ENCODE measurements at regions not wholly inside any gene's neighbourhood (a gene's known extent, or its start where the extent isn't known, plus 50 kb on each side); places are given as distances from the start of the nearest gene placed in this dataset.

DNA sequence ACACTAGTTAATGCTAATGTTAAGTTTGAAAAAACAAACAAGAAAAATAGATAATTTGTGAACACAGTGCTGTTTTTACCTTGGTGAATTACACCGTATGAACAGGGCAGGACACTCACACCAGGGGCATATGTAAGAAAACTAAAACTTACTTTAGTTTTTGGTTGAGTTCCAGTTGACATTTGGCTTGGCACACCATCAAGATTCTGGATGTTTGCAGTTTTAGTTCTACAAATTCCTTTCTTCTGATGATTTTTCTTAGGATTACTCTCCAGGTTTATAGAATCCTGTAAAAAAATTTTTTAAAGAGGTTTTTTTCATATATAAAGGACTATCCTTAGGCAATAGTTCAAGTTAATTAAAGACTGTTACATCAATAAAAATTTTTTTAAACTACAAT, 238.5 kb upstream of the STARD13 start:
- 0 out of 2 replicates have a peak overlapping the region, but pooled peaks have one; percentile 16 for H4K91ac ChIP-seq (ENCODE audit: insufficient read depth, low read depth, low read length)
- H3K9me3 ChIP-seq (ENCODE audit: control insufficient read depth, insufficient read depth, low read length), result no peaks in the 10 kb centered on the region
- BruUV-seq (replicated peaks), result no TSS peak
- 0 out of 4 replicates have a peak overlapping the region, but pooled peaks have one; percentile 29 to 36 for H4K8ac ChIP-seq (ENCODE audit: low read depth in 2 of 2, low read length in 2 of 2)
- H3K27me3 ChIP-seq (ENCODE audit: control insufficient read depth, insufficient read depth, low read length), result no peaks in the 10 kb centered on the region
- dilution Hi-C loops (cut with HindIII; ENCODE audit: low sequenced_read_pairs, unreplicated experiment), result no loop called here
- no peak overlapping the region for H2AFZ ChIP-seq (replicated peaks; ENCODE audit: low read length, poor library complexity)
- peak; percentile 92 for DNase-seq
- no peak overlapping the region for H4K5ac ChIP-seq (ENCODE audit: low read depth, low read length)
- TF ChIP-seq FOS (IDR thresholded peaks at IDR 0.05; ENCODE audit: low read depth, low read length), result no peak
- no peak for TF ChIP-seq RAD21 (IDR thresholded peaks at IDR 0.05; ENCODE audit: low read length)
- TF ChIP-seq, protein P1, sequence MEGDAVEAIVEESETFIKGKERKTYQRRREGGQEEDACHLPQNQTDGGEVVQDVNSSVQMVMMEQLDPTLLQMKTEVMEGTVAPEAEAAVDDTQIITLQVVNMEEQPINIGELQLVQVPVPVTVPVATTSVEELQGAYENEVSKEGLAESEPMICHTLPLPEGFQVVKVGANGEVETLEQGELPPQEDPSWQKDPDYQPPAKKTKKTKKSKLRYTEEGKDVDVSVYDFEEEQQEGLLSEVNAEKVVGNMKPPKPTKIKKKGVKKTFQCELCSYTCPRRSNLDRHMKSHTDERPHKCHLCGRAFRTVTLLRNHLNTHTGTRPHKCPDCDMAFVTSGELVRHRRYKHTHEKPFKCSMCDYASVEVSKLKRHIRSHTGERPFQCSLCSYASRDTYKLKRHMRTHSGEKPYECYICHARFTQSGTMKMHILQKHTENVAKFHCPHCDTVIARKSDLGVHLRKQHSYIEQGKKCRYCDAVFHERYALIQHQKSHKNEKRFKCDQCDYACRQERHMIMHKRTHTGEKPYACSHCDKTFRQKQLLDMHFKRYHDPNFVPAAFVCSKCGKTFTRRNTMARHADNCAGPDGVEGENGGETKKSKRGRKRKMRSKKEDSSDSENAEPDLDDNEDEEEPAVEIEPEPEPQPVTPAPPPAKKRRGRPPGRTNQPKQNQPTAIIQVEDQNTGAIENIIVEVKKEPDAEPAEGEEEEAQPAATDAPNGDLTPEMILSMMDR (conservative IDR thresholded peaks at IDR 0.05; ENCODE audit: low read depth, low read length), result no peak
- TF ChIP-seq, protein P2, sequence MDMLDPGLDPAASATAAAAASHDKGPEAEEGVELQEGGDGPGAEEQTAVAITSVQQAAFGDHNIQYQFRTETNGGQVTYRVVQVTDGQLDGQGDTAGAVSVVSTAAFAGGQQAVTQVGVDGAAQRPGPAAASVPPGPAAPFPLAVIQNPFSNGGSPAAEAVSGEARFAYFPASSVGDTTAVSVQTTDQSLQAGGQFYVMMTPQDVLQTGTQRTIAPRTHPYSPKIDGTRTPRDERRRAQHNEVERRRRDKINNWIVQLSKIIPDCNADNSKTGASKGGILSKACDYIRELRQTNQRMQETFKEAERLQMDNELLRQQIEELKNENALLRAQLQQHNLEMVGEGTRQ (IDR thresholded peaks at IDR 0.05; ENCODE audit: low read depth, low read length), result no peak
- TF ChIP-seq RFX5 (IDR thresholded peaks at IDR 0.05; ENCODE audit: low read depth, low read length), result no peak
- no peak for TF ChIP-seq NFE2L2 (IDR thresholded peaks at IDR 0.05; ENCODE audit: low read depth, low read length)
- TF ChIP-seq RCOR1 (IDR thresholded peaks at IDR 0.05; ENCODE audit: insufficient replicate concordance, low read length), result no peak
- no peak for TF ChIP-seq MAFK (IDR thresholded peaks at IDR 0.05; ENCODE audit: low read depth, low read length)
- TF ChIP-seq CEBPB (IDR thresholded peaks at IDR 0.05; ENCODE audit: low read depth, low read length), result no peak
- no peak for TF ChIP-seq POLR2A (IDR thresholded peaks at IDR 0.05; ENCODE audit: low read depth, low read length)
- no peak for TF ChIP-seq MXI1 (IDR thresholded peaks at IDR 0.05; ENCODE audit: borderline replicate concordance, low read depth, low read length)
- TF ChIP-seq CHD1 (IDR thresholded peaks at IDR 0.05; ENCODE audit: low read depth, low read length), result no peak
- TF ChIP-seq, protein P3, sequence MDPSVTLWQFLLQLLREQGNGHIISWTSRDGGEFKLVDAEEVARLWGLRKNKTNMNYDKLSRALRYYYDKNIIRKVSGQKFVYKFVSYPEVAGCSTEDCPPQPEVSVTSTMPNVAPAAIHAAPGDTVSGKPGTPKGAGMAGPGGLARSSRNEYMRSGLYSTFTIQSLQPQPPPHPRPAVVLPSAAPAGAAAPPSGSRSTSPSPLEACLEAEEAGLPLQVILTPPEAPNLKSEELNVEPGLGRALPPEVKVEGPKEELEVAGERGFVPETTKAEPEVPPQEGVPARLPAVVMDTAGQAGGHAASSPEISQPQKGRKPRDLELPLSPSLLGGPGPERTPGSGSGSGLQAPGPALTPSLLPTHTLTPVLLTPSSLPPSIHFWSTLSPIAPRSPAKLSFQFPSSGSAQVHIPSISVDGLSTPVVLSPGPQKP (IDR thresholded peaks at IDR 0.05; ENCODE audit: borderline replicate concordance, low read depth, low read length), result no peak
- no peak for TF ChIP-seq SMC3 (IDR thresholded peaks at IDR 0.05; ENCODE audit: low read depth, low read length)
- H2BK5ac ChIP-seq (ENCODE audit: low read depth, low read length, poor library complexity, severe bottlenecking), result peak overlapping the region; percentile 95
- no peak overlapping the region for H3K56ac ChIP-seq (ENCODE audit: extremely low read depth, insufficient read depth, low read length)
- in situ Hi-C loops (cut with MboI; ENCODE audit: low sequenced_read_pairs), result no loop called here
- H3K9ac ChIP-seq (ENCODE audit: low read depth, low read length), result no peak overlapping the region
- no CpG with 5 or more reads among the region's 1 CpG for WGBS, 2 experiments (ENCODE audit: extremely low coverage in 2 of 2, insufficient read length in 1 of 2)
- peaks cover 20% of the 10 kb centered on the region for H3K4me1 ChIP-seq (ENCODE audit: control insufficient read depth, insufficient read depth, low read length)
- POLR2A ChIA-PET (ENCODE audit: unreplicated experiment), result no interaction called here
- H2AK5ac ChIP-seq (ENCODE audit: low read depth, low read length), result no peak overlapping the region
- peak overlapping the region; percentile 39; the same call in 1 of the 2 replicates for H3K4ac ChIP-seq (ENCODE audit: low read depth, low read length)
- peak overlapping the region; percentile 94 for H2BK120ac ChIP-seq (ENCODE audit: low read depth, low read length)
- CTCF ChIA-PET, result no interaction called here
- peak overlapping the region; percentile 74; the same call in 1 of the 2 replicates for H2BK20ac ChIP-seq (ENCODE audit: low read depth, low read length)
- H2AK9ac ChIP-seq (replicated peaks; ENCODE audit: low read depth, low read length, poor library complexity), result no peak overlapping the region
- H4K20me1 ChIP-seq (ENCODE audit: insufficient read depth, low read length), result no peaks in the 10 kb centered on the region
- intact Hi-C loops (cut with micrococcal nuclease), result no loop called here
- peaks cover 9% of the 10 kb centered on the region for H3K9me1 ChIP-seq (ENCODE audit: insufficient read depth, low read length)
- ATAC-seq (ENCODE audit: low read depth), result peak; percentile 42
- 0 out of 3 replicates have a peak overlapping the region, but pooled peaks have one; percentile 54 for H2BK15ac ChIP-seq (ENCODE audit: low read depth, low read length)
- H3K36me3 ChIP-seq (ENCODE audit: control insufficient read depth, insufficient read depth, low read length), result no peaks in the 10 kb centered on the region
- 0 out of 4 replicates have a peak, but pooled peaks cover 0 to 6% of the 10 kb centered on the region in 2 experiments for H3K79me1 ChIP-seq (ENCODE audit: low read depth in 1 of 2, low read length in 2 of 2)
- H3K4me3 ChIP-seq (ENCODE audit: insufficient read depth, low read depth, low read length), result no peak overlapping the region
- H3K23ac ChIP-seq (ENCODE audit: low read depth, low read length), result peak overlapping the region; percentile 2; the same call in 1 of the 2 replicates
- no peak overlapping the region for H3K18ac ChIP-seq (ENCODE audit: low read depth, low read length)
- H3K27ac ChIP-seq (ENCODE audit: insufficient read depth, low read length), result no peak overlapping the region; the same call in 1 of the 2 replicates
- peak overlapping the region; percentile 14 for H3K14ac ChIP-seq (replicated peaks; ENCODE audit: low read depth, low read length)
- no peak overlapping the region for H3K4me2 ChIP-seq (ENCODE audit: low read depth, low read length)

Measured in IMR-90 (cell line).